A549 (cell line): ENCODE measurements at regions not wholly inside any gene's neighbourhood (a gene's known extent, or its start where the extent isn't known, plus 50 kb on each side); places are given as distances from the start of the nearest gene placed in this dataset.
A peak's percentile ranks its signal among the peaks of the same experiment; 100 is the strongest.

Experiments used
- ATAC-seq, 2 experiments: fragments of 200-7000 bp in 1 of 2; fragments of >200 bp in 1 of 2; cut with Nextera tagmentation in 1 of 2; cut with Tn5 transposase in 1 of 2; 3 replicates each; pipeline versions ENCODE4 v1.8.0 to v1.9.1; 2018 to 2020; ENCODE audit warnings: mild to moderate bottlenecking in 1 of 2, moderate library complexity in 1 of 2
- CTCF ChIA-PET: fragments of 300-600 bp; sonication (Branson Sonifier 250); formaldehyde crosslinking; extraction: SDS; loops from one replicate; lab custom pipeline; 2021; ENCODE audit warnings: antibody characterized with exemption, inconsistent platforms; lab: Yijun Ruan, JAX
- POLR2A ChIA-PET: fragments of 350-600 bp; formaldehyde crosslinking; extraction: SDS; loops from one replicate; lab custom pipeline; 2021; ENCODE audit warnings: antibody characterized with exemption, inconsistent platforms; lab: Yijun Ruan, JAX
- DNase-seq, 2 experiments: peaks; one replicate each; pipeline versions ENCODE4 v3.0.0 to v3.0.0-alpha.2; 2011 to 2016; ENCODE audit warnings: low read depth in 1 of 2, low spot score in 1 of 2
- FAIRE-seq: peaks from 2 replicates; lab custom pipeline; 2011; peaks lifted over from hg19 to GRCh38; lab: Jason Lieb, UNC
- H3K27ac ChIP-seq, 2 experiments: fragments of >200 bp; sonication (Bioruptor Twin); formaldehyde crosslinking; 3 replicates each; pipeline ENCODE4 v1.5.1; 2016 to 2017
- H3K4me1 ChIP-seq: fragments of >200 bp; sonication (Bioruptor Twin); formaldehyde crosslinking; 3 replicates; pipeline ENCODE4 v1.6.1; 2016
- H3K4me2 ChIP-seq: fragments of >200 bp; sonication (Bioruptor Twin); formaldehyde crosslinking; 3 replicates; pipeline ENCODE4 v1.6.1; 2016
- H3K4me3 ChIP-seq: fragments of >200 bp; sonication (Bioruptor Twin); formaldehyde crosslinking; 3 replicates; pipeline ENCODE4 v1.5.1; 2016
- H3K9me3 ChIP-seq: fragments of >200 bp; sonication (Bioruptor Twin); formaldehyde crosslinking; 3 replicates; pipeline ENCODE4 v1.6.1; 2016
- CBX2 ChIP-seq: fragments of 200-600 bp; sonication (generic); IDR thresholded peaks from 2 replicates; pipeline ENCODE4 v1.6.1; 2016; ENCODE audit warnings: low read depth, mild to moderate bottlenecking, borderline replicate concordance
- CEBPB ChIP-seq, 2 experiments: fragments of >200 bp in 1 of 2; sonication (Bioruptor Twin) in 1 of 2; formaldehyde crosslinking in 1 of 2; IDR thresholded peaks; 2 replicates each; pipeline ENCODE4 v1.6.1; 2012 to 2016
- CHD2 ChIP-seq: fragments of 150-350 bp; IDR thresholded peaks from 2 replicates; pipeline ENCODE4 v1.6.1; 2014; ENCODE audit warnings: low read length; ENCODE audit not compliant: partially characterized antibody
- E2F6 ChIP-seq: IDR thresholded peaks from 2 replicates; pipeline ENCODE4 v1.6.1; 2012; ENCODE audit warnings: low read depth, borderline replicate concordance
- EHF ChIP-seq: fragments of 250-450 bp; sonication (Bioruptor Pico); IDR thresholded peaks from 2 replicates; pipeline ENCODE4 v1.5.0; 2020; ENCODE audit warnings: mild to moderate bottlenecking
- ESRRA ChIP-seq: fragments of 150-350 bp; IDR thresholded peaks from 2 replicates; pipeline ENCODE4 v1.6.1; 2014; ENCODE audit warnings: mild to moderate bottlenecking, low read length, borderline replicate concordance
- FOSL2 ChIP-seq, 2 experiments: fragments of 450-650 bp in 1 of 2; fragments of >200 bp in 1 of 2; sonication (Bioruptor Twin) in 1 of 2; formaldehyde crosslinking; IDR thresholded peaks; 2 replicates each; pipeline versions ENCODE4 v1.5.0 to v1.6.1; 2016 to 2020; ENCODE audit warnings: mild to moderate bottlenecking in 1 of 2, moderate library complexity in 1 of 2
- FOXS1 ChIP-seq: fragments of 250-450 bp; sonication (Bioruptor Pico); IDR thresholded peaks from 2 replicates; pipeline ENCODE4 v1.5.0; 2020; ENCODE audit warnings: mild to moderate bottlenecking, moderate library complexity
- HDAC2 ChIP-seq: fragments of 200-600 bp; sonication (generic); IDR thresholded peaks from 2 replicates; pipeline ENCODE4 v1.6.1; 2016
- HES2 ChIP-seq: fragments of >200 bp; sonication (Bioruptor Twin); formaldehyde crosslinking; IDR thresholded peaks from 2 replicates; pipeline ENCODE4 v1.6.1; 2016
- HOXA7 ChIP-seq: fragments of 250-450 bp; sonication (Bioruptor Pico); IDR thresholded peaks from 2 replicates; pipeline ENCODE4 v1.5.0; 2020; ENCODE audit warnings: mild to moderate bottlenecking, moderate library complexity
- JUN ChIP-seq, 2 experiments: fragments of >200 bp; sonication (Bioruptor Twin); formaldehyde crosslinking; IDR thresholded peaks; 2 replicates in 1 of 2; 3 replicates in 1 of 2; pipeline ENCODE4 v1.6.1; 2016 to 2017
- JUNB ChIP-seq: fragments of >200 bp; sonication (Bioruptor Twin); formaldehyde crosslinking; IDR thresholded peaks from 2 replicates; pipeline ENCODE4 v1.6.1; 2016
- MAZ ChIP-seq: fragments of 150-350 bp; IDR thresholded peaks from 2 replicates; pipeline ENCODE4 v1.6.1; 2014; ENCODE audit warnings: antibody characterized with exemption, low read depth, low read length, borderline replicate concordance
- MYC ChIP-seq: IDR thresholded peaks from 2 replicates; pipeline ENCODE4 v1.6.1; 2012; ENCODE audit warnings: mild to moderate bottlenecking, inconsistent platforms, low read length, improper control_type of control experiment, borderline replicate concordance
- RARB ChIP-seq: fragments of 250-450 bp; sonication (Bioruptor Pico); IDR thresholded peaks from 2 replicates; pipeline ENCODE4 v1.8.0; 2021; ENCODE audit warnings: mild to moderate bottlenecking, moderate library complexity
- SMC3 ChIP-seq: fragments of >200 bp; sonication (Bioruptor Twin); formaldehyde crosslinking; IDR thresholded peaks from 3 replicates; pipeline ENCODE4 v1.6.1; 2018; ENCODE audit warnings: inconsistent platforms
- ZFP36 ChIP-seq: fragments of 450-650 bp; IDR thresholded peaks from 2 replicates; pipeline ENCODE4 v1.6.1; 2014; ENCODE audit warnings: borderline replicate concordance; ENCODE audit not compliant: partially characterized antibody
- WGBS: methylation state at CpG from one replicate; pipeline ENCODE4 v1.1.6; 2017; ENCODE audit errors: missing lambda C conversion rate; 5-methylcytosine and 5-hydroxymethylcytosine counted together
- TF ChIP-seq, protein P1 (sequence below): fragments of >200 bp; sonication (Bioruptor Twin); formaldehyde crosslinking; IDR thresholded peaks from 3 replicates; pipeline ENCODE4 v1.6.1; 2016

- CTCF ChIA-PET, result no interaction called here
- 76% methylated on average over 1 of the region's 1 CpG for WGBS
- no peak for DNase-seq
Observed at GRCh38 chr4:14520171-14520570, 482.1 kb upstream of the CPEB2 start.

DNA sequence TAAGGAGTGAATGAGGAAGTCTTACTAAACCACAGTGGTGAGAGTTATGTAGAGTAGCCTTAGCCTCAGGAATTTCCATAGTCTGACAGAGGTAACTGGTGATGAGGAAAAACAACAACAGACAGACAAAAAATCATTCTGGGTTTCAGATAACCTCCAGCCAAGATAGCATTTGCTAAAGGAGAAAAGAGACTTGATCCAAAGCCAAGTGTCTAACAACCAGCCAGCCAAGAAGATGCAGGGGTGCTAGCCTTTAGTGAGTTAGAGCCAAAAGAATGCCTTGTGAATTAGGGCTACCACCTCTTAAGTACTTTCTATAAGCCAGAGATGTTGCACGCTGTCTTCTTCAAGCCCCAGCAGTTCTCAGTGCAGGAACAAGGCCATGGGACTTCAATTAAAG lies 478.0 kb upstream of the CPEB2 start:
- ATAC-seq (no peak), FAIRE-seq (no peak), DNase-seq (no peak)
- Histone ChIP-seq H3K4me2 (no peak overlapping the region), H3K27ac (no peak overlapping the region), H3K4me3 (no peak overlapping the region), H3K4me1 (peaks cover 9% of the 10 kb centered on the region; the same call in 1 of the 3 replicates), H3K9me3 (no peaks in the 10 kb centered on the region)
- ChIA-PET POLR2A (no interaction called here), CTCF (no interaction called here)
- no peak for TF ChIP-seq CHD2
- no peak for TF ChIP-seq HDAC2
- TF ChIP-seq JUN (IDR thresholded peaks at IDR 0.05), result no peak
- TF ChIP-seq SMC3, result no peak
- 87% methylated on average over 1 of the region's 1 CpG for WGBS

More at GRCh38 chr4:14520171-14520570, 482.1 kb upstream of the CPEB2 start:
- Histone ChIP-seq H3K4me3 (no peak overlapping the region), H3K4me2 (no peak overlapping the region), H3K9me3 (no peaks in the 10 kb centered on the region), H3K4me1 (0 out of 3 replicates have a peak, but pooled peaks cover 6% of the 10 kb centered on the region), H3K27ac (0 out of 6 replicates have a peak overlapping the region, but pooled peaks of 1 of the 2 experiments have one; percentile 19)
- no peak for ATAC-seq
- POLR2A ChIA-PET, result no interaction called here
- no peak for FAIRE-seq
- TF ChIP-seq, protein P1, sequence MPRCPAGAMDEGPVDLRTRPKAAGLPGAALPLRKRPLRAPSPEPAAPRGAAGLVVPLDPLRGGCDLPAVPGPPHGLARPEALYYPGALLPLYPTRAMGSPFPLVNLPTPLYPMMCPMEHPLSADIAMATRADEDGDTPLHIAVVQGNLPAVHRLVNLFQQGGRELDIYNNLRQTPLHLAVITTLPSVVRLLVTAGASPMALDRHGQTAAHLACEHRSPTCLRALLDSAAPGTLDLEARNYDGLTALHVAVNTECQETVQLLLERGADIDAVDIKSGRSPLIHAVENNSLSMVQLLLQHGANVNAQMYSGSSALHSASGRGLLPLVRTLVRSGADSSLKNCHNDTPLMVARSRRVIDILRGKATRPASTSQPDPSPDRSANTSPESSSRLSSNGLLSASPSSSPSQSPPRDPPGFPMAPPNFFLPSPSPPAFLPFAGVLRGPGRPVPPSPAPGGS, result no peak

DNA sequence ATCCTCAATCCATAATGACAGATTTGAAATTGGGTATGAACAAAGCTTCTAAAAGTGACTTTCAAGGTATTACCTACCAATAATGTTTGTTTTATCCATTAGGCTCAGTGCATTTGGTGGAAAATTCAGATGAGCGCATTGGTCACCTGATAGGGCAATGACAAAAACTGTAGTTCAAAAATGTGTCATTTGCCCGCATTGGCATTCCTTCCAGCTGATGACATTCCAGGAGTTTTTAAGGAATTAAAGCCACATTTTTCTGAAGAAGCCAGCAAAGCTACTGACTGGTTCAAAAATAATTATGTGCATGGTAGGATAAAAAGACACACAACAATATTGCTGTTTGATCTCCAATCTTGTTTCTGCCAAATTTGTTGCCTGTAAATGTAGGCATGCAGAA lies 473.4 kb upstream of the CPEB2 start:
- no peak for DNase-seq
- Histone ChIP-seq H3K27ac (no peak overlapping the region), H3K4me1 (peaks cover 11% of the 10 kb centered on the region; the same call in 2 of the 3 replicates), H3K9me3 (no peaks in the 10 kb centered on the region), H3K4me2 (peak overlapping the region; percentile 24; the same call in 1 of the 3 replicates), H3K4me3 (no peak overlapping the region)
- ATAC-seq, result no peak
- ChIA-PET CTCF (no interaction called here), POLR2A (no interaction called here)
- FAIRE-seq, result no peak
- 74% methylated on average over 2 of the region's 2 CpGs for WGBS
- no peak for TF ChIP-seq ESRRA
- TF ChIP-seq RARB (CRISPR knock-in tag), result no peak

- ATAC-seq, result no peak; a peak in 1 of 6 replicates
- no peak for FAIRE-seq
- ChIA-PET CTCF (no interaction called here), POLR2A (no interaction called here)
- peak overlapping the region; percentile 24; the same call in 2 of the 3 replicates for H3K4me2 ChIP-seq
- H3K4me3 ChIP-seq, result no peak overlapping the region
- H3K4me1 ChIP-seq, result peaks cover 11% of the 10 kb centered on the region; the same call in 2 of the 3 replicates
- WGBS, result 36% methylated on average over 4 of the region's 4 CpGs
- TF ChIP-seq CEBPB (IDR thresholded peaks at IDR 0.05) (0 out of 4 replicates have a peak, but pooled peaks of 1 of the 2 experiments have one; percentile 3), FOXS1 (CRISPR knock-in tag) (no peak), SMC3 (no peak), HES2 (no peak), FOSL2 (IDR thresholded peaks at IDR 0.05) (peak; percentile 37; the same call in 1 of the 2 replicates), FOSL2 (CRISPR knock-in tag; IDR thresholded peaks at IDR 0.05) (peak; percentile 64; the same call in 1 of the 2 replicates), JUNB (no peak), EHF (no peak), HOXA7 (CRISPR knock-in tag) (no peak)
- TF ChIP-seq, all 56 proteins: peak for 2
- DNase-seq, result peak in 1 of 2 experiments; percentile 18
- H3K9me3 ChIP-seq, result no peaks in the 10 kb centered on the region
- H3K27ac ChIP-seq, result peak overlapping the region in 1 of 2 experiments; percentile 63; a peak in 1 of 6 replicates
Observed at GRCh38 chr4:14529653-14530052, 472.6 kb upstream of the CPEB2 start.

DNA sequence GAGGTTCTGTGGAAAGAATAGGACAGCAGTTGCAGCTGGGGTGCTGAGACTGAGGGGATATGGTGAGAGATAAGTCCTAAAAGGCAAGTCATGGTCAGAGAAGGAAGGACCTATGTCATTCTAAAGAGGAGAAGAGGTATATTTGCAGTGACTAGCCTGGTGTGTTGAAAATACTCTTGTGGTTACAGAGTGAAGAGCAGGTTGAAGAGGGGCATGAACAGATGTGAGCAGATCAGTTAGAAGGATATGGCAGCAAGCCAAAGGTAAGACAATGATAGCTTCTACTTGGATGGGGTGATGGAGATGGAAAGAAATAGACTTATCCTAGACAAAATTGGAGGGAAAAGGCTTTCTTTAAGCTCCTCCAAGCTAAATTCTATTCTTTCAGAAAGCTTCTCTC lies 469.8 kb upstream of the CPEB2 start:
- POLR2A ChIA-PET, result no interaction called here

More for the DNA sequence above, 469.8 kb upstream of the CPEB2 start:
- Histone ChIP-seq H3K27ac (no peak overlapping the region), H3K4me3 (no peak overlapping the region), H3K4me1 (peaks cover 11% of the 10 kb centered on the region; the same call in 2 of the 3 replicates), H3K4me2 (no peak overlapping the region), H3K9me3 (no peaks in the 10 kb centered on the region)
- no peak for FAIRE-seq
- TF ChIP-seq MYC, result no peak
- no peak for TF ChIP-seq E2F6
- no peak for TF ChIP-seq MAZ
- TF ChIP-seq ZFP36, result no peak
- no peak for TF ChIP-seq CBX2
- ATAC-seq, result no peak
- CTCF ChIA-PET, result no interaction called here
- DNase-seq, result no peak
